Psoas muscle (tissue), 7 donors: ENCODE measurements at regions not wholly inside any gene's neighbourhood (a gene's known extent, or its start where the extent isn't known, plus 50 kb on each side); places are given as distances from the start of the nearest gene placed in this dataset.

Experiments
- ATAC-seq, 4 donors: fragments of 200-7000 bp; cut with Tn5 transposase; one replicate each; pipeline ENCODE4 v1.9.1; 2020; ENCODE audit warnings: moderate library complexity in 3 of 4, mild to moderate bottlenecking in 2 of 4
- DNase-seq, 2 donors: peaks; one replicate each; pipeline ENCODE4 v3.0.0-alpha.2; 2020
- H3K27ac ChIP-seq: fragments of 200-600 bp; one replicate; pipeline ENCODE4 v1.8.0; 2022
- H3K27me3 ChIP-seq, 3 donors: fragments of 200-600 bp in 1 of 3; one replicate each; pipeline versions ENCODE4 v1.6.1 to v1.8.0; 2013 to 2022; ENCODE audit warnings: low read length in 2 of 3, mild to moderate bottlenecking in 2 of 3, moderate library complexity in 1 of 3; ENCODE audit not compliant: insufficient read depth in 3 of 3
- H3K36me3 ChIP-seq, 2 donors: fragments of 200-600 bp in 1 of 2; one replicate each; pipeline versions ENCODE4 v1.6.1 to v1.8.0; 2013 to 2022; ENCODE audit warnings: low read depth in 1 of 2, mild to moderate bottlenecking in 1 of 2, moderate library complexity in 1 of 2; ENCODE audit not compliant: insufficient read depth in 1 of 2
- H3K4me1 ChIP-seq: fragments of 200-600 bp; one replicate; pipeline ENCODE4 v1.8.0; 2022
- H3K4me3 ChIP-seq: fragments of 200-600 bp; one replicate; pipeline ENCODE4 v1.8.0; 2022; ENCODE audit warnings: mild to moderate bottlenecking
- H3K9me3 ChIP-seq: fragments of 200-600 bp; one replicate; pipeline ENCODE4 v1.8.0; 2022
- CTCF ChIP-seq: fragments of 200-600 bp; IDR thresholded peaks from one replicate; pipeline ENCODE4 v1.8.0; 2022; ENCODE audit warnings: antibody characterized with exemption
- WGBS, 3 donors: extraction: QIAGEN DNeasy Blood & Tissue Kit; methylation state at CpG; one replicate each; pipeline versions ENCODE4 v1.1.6 to v1.1.7; 2013; 5-methylcytosine and 5-hydroxymethylcytosine counted together
- intact Hi-C, 2 donors: fragments of 100-400 bp; cut with DNase I; formaldehyde crosslinking; loops; one replicate each; pipeline versions ENCODE4 v1.11.0 to v1.14.2; 2022
- donor health status: healthy with polysubstance abuse.
- donor health status: DM: no; HTN: no; CAD: no; lungs with moderate emphysema.
- donor health status: Bipolar disorder and iron deficiency.
- donor health status: healthy.
- donor health status: DM: yes; HTN: yes; CAD: no.
- donor health status: DM: no; HTN: no; CAD: no.
- donor health status: DM: yes; HTN: yes; CAD: no.

- no peak for TF ChIP-seq CTCF
- WGBS, 3 donors: 80 to 95% (median 82%) methylated on average over 3 of the region's 3 CpGs
- no peaks in the 10 kb centered on the region for H3K36me3 ChIP-seq
- intact Hi-C loops: no loop called here
- no peaks in the 10 kb centered on the region for H3K9me3 ChIP-seq
- H3K4me1 ChIP-seq: no peaks in the 10 kb centered on the region
- no peak overlapping the region for H3K4me3 ChIP-seq
- H3K27me3 ChIP-seq: no peaks in the 10 kb centered on the region
- DNase-seq: no peak
- H3K27ac ChIP-seq: no peak overlapping the region
- no peak for ATAC-seq
These were observed 598.8 kb upstream of the FRG1 start for GRCh38 chr4:189341881-189342280.

GRCh38 chr4:189355590-189355989 is 585.1 kb upstream of the FRG1 start:
- intact Hi-C loops: no loop called here
- Histone ChIP-seq H3K36me3 (no peaks in the 10 kb centered on the region), H3K9me3 (no peaks in the 10 kb centered on the region), H3K4me3 (no peak overlapping the region), H3K27me3 (no peaks in the 10 kb centered on the region), H3K27ac (no peak overlapping the region), H3K4me1 (no peaks in the 10 kb centered on the region)
- ATAC-seq (no peak), DNase-seq (no peak)
- TF ChIP-seq CTCF: no peak
- 88 to 91% (median 91%) methylated on average over 31 to 33 of the region's 33 CpGs for WGBS, 3 donors

GRCh38 chr4:189362364-189362763 is 578.3 kb upstream of the FRG1 start:
- intact Hi-C loops: no loop called here
- Histone ChIP-seq H3K4me1 (no peaks in the 10 kb centered on the region), H3K4me3 (no peak overlapping the region), H3K27ac (no peak overlapping the region), H3K36me3 (no peaks in the 10 kb centered on the region), H3K27me3 (no peaks in the 10 kb centered on the region), H3K9me3 (no peaks in the 10 kb centered on the region)
- WGBS, 3 donors: 94 to 96% (median 94%) methylated on average over 7 of the region's 7 CpGs
- TF ChIP-seq CTCF: no peak
- DNase-seq (no peak), ATAC-seq (no peak)

GRCh38 chr4:189364032-189364449 is 576.6 kb upstream of the FRG1 start:
- Histone ChIP-seq H3K27ac (no peak overlapping the region), H3K4me3 (no peak overlapping the region), H3K36me3 (no peaks in the 10 kb centered on the region), H3K9me3 (no peaks in the 10 kb centered on the region), H3K27me3 (no peaks in the 10 kb centered on the region), H3K4me1 (no peaks in the 10 kb centered on the region)
- intact Hi-C loops: no loop called here
- TF ChIP-seq CTCF: no peak
- no peak for DNase-seq
- ATAC-seq: no peak
- 86 to 91% (median 88%) methylated on average over 27 to 44 of the region's 44 CpGs for WGBS, 3 donors

- TF ChIP-seq CTCF: no peak
- Histone ChIP-seq H3K9me3 (no peaks in the 10 kb centered on the region), H3K27ac (no peak overlapping the region), H3K27me3 (no peaks in the 10 kb centered on the region), H3K4me3 (no peak overlapping the region), H3K36me3 (no peaks in the 10 kb centered on the region), H3K4me1 (no peaks in the 10 kb centered on the region)
- WGBS, 3 donors: 73 to 80% (median 75%) methylated on average over 6 of the region's 6 CpGs
- ATAC-seq (no peak), DNase-seq (no peak)
- intact Hi-C loops: no loop called here
These were observed 575.2 kb upstream of the FRG1 start for GRCh38 chr4:189365451-189365850.
